Suprapubic skin (tissue), 4 donors: ENCODE measurements at regions not wholly inside any gene's neighbourhood (a gene's known extent, or its start where the extent isn't known, plus 50 kb on each side); places are given as distances from the start of the nearest gene placed in this dataset.

Source experiments
- CTCF ChIP-seq, 2 donors: fragments of 200-600 bp in 1 of 2; fragments of 450-650 bp in 1 of 2; sonication (generic) in 1 of 2; IDR thresholded peaks; one replicate each; pipeline ENCODE4 v1.5.1; 2016 to 2019; ENCODE audit warnings: antibody characterized with exemption in 2 of 2, mild to moderate bottlenecking in 1 of 2, moderate library complexity in 1 of 2
- EP300 ChIP-seq: sonication (generic); formaldehyde crosslinking; IDR thresholded peaks from one replicate; pipeline ENCODE4 v1.6.1; 2017; ENCODE audit warnings: antibody characterized with exemption
- POLR2A ChIP-seq, 2 donors: fragments of 450-650 bp; IDR thresholded peaks; one replicate each; pipeline ENCODE4 v1.6.1; 2017; ENCODE audit warnings: antibody characterized with exemption in 2 of 2, mild to moderate bottlenecking in 2 of 2, moderate library complexity in 2 of 2
- POLR2AphosphoS5 ChIP-seq, 3 donors: sonication (generic); formaldehyde crosslinking; IDR thresholded peaks; one replicate each; pipeline ENCODE4 v1.6.1; 2017; ENCODE audit warnings: antibody characterized with exemption in 3 of 3

- TF ChIP-seq CTCF (IDR thresholded peaks at IDR 0.05) (no peak), POLR2A (IDR thresholded peaks at IDR 0.05) (no peak), POLR2AphosphoS5 (IDR thresholded peaks at IDR 0.05) (no peak), EP300 (no peak)
Measured at GRCh38 chr11:113623114-113623513, 83.0 kb downstream of the TMPRSS5 start.
